ENCODE measurements at regions not wholly inside any gene's neighbourhood (a gene's known extent, or its start where the extent isn't known, plus 50 kb on each side); places are given as distances from the start of the nearest gene placed in this dataset.

GRCh38 chr2:138838851-138839620 is 58.8 kb upstream of the NXPH2 start:
- no peak for TF ChIP-seq POLR2A (IDR thresholded peaks at IDR 0.05; ENCODE audit: low read depth, low read length)
- TF ChIP-seq TAF1 (IDR thresholded peaks at IDR 0.05; ENCODE audit: low read depth, low read length): no peak

Data from GM12891 (cell line).